H9 (cell line): ENCODE measurements at regions not wholly inside any gene's neighbourhood (a gene's known extent, or its start where the extent isn't known, plus 50 kb on each side); places are given as distances from the start of the nearest gene placed in this dataset.

Experiments
- DNase-seq: peaks from one replicate; pipeline ENCODE4 v3.0.0-alpha.2; 2017
- H2AFZ ChIP-seq: one replicate; pipeline ENCODE4 v1.6.1; 2013; ENCODE audit warnings: mild to moderate bottlenecking, low read length, control low read depth, moderate library complexity
- H2AK5ac ChIP-seq: 2 replicates; pipeline ENCODE4 v1.6.1; 2013; ENCODE audit warnings: low read length, control low read depth, mixed read lengths; ENCODE audit not compliant: insufficient read length
- H2BK120ac ChIP-seq: one replicate; pipeline ENCODE4 v1.6.1; 2013; ENCODE audit warnings: low read depth, mild to moderate bottlenecking, low read length, control low read depth, inconsistent platforms; ENCODE audit not compliant: poor library complexity, severe bottlenecking
- H2BK12ac ChIP-seq: 2 replicates; pipeline ENCODE4 v1.6.1; 2013; ENCODE audit warnings: low read length, control low read depth, mixed read lengths, low read depth; ENCODE audit not compliant: insufficient read length
- H2BK15ac ChIP-seq: 2 replicates; pipeline ENCODE4 v1.6.1; 2013; ENCODE audit warnings: low read depth, low read length, control low read depth
- H2BK20ac ChIP-seq: one replicate; pipeline ENCODE4 v1.6.1; 2013; ENCODE audit warnings: low read depth, mild to moderate bottlenecking, low read length, control low read depth, inconsistent platforms; ENCODE audit not compliant: poor library complexity, severe bottlenecking
- H2BK5ac ChIP-seq: 2 replicates; pipeline ENCODE4 v1.6.1; 2013; ENCODE audit warnings: low read length, control low read depth, mixed read lengths; ENCODE audit not compliant: insufficient read length
- H3K14ac ChIP-seq: 2 replicates; pipeline ENCODE4 v1.6.1; 2013; ENCODE audit warnings: low read length, control low read depth; ENCODE audit not compliant: insufficient read depth
- H3K18ac ChIP-seq: 2 replicates; pipeline ENCODE4 v1.6.1; 2013; ENCODE audit warnings: low read depth, mild to moderate bottlenecking, mixed read lengths, low read length, control low read depth; ENCODE audit not compliant: insufficient read length
- H3K23ac ChIP-seq: 2 replicates; pipeline ENCODE4 v1.6.1; 2013; ENCODE audit warnings: low read length, control low read depth, mixed read lengths, low read depth; ENCODE audit not compliant: insufficient read length
- H3K23me2 ChIP-seq: 2 replicates; pipeline ENCODE4 v1.6.1; 2013; ENCODE audit warnings: low read depth, mild to moderate bottlenecking, mixed read lengths, low read length, control low read depth; ENCODE audit not compliant: insufficient read length, poor library complexity, severe bottlenecking
- H3K27ac ChIP-seq: 2 replicates; pipeline ENCODE4 v1.5.1; 2013; ENCODE audit warnings: low read length, control low read depth, mixed read lengths, low read depth; ENCODE audit not compliant: insufficient read length
- H3K27me3 ChIP-seq: 2 replicates; pipeline ENCODE4 v1.6.1; 2013; ENCODE audit warnings: low read length, control low read depth, inconsistent platforms; ENCODE audit not compliant: insufficient read depth
- H3K4ac ChIP-seq: 2 replicates; pipeline ENCODE4 v1.6.1; 2013; ENCODE audit warnings: low read depth, mild to moderate bottlenecking, control low read depth, inconsistent platforms, low read length, moderate library complexity
- H3K4me1 ChIP-seq: 2 replicates; pipeline ENCODE4 v1.6.1; 2013; ENCODE audit warnings: low read length, control low read depth, inconsistent platforms; ENCODE audit not compliant: insufficient read depth
- H3K4me2 ChIP-seq: 2 replicates; pipeline ENCODE4 v1.6.1; 2013; ENCODE audit warnings: low read length, control low read depth, mixed read lengths; ENCODE audit not compliant: insufficient read length, insufficient read depth
- H3K56ac ChIP-seq: 2 replicates; pipeline ENCODE4 v1.6.1; 2013; ENCODE audit warnings: low read depth, mild to moderate bottlenecking, mixed read lengths, low read length, control low read depth; ENCODE audit not compliant: insufficient read length
- H3K79me1 ChIP-seq: 2 replicates; pipeline ENCODE4 v1.6.1; 2013; ENCODE audit warnings: low read depth, mild to moderate bottlenecking, moderate library complexity, low read length, control low read depth, inconsistent platforms; ENCODE audit not compliant: insufficient read depth, poor library complexity, severe bottlenecking
- H3K79me2 ChIP-seq: 2 replicates; pipeline ENCODE4 v1.6.1; 2013; ENCODE audit warnings: low read length, control low read depth, inconsistent platforms; ENCODE audit not compliant: insufficient read depth
- H3K9ac ChIP-seq: 2 replicates; pipeline ENCODE4 v1.6.1; 2013; ENCODE audit warnings: low read length, control low read depth, mixed read lengths; ENCODE audit not compliant: insufficient read length; ENCODE audit errors: extremely low read depth
- H3K9me3 ChIP-seq: one replicate; pipeline ENCODE4 v1.6.1; 2013; ENCODE audit warnings: low read depth, low read length, inconsistent platforms; ENCODE audit not compliant: control insufficient read depth
- H3T11ph ChIP-seq: one replicate; pipeline ENCODE4 v1.6.1; 2013; ENCODE audit warnings: mild to moderate bottlenecking, low read length, control low read depth, inconsistent platforms
- H4K20me1 ChIP-seq: one replicate; pipeline ENCODE4 v1.6.1; 2013; ENCODE audit not compliant: control insufficient read depth, insufficient read length, insufficient read depth
- H4K5ac ChIP-seq: 2 replicates; pipeline ENCODE4 v1.6.1; 2013; ENCODE audit warnings: low read depth, mild to moderate bottlenecking, mixed read lengths, low read length, control low read depth; ENCODE audit not compliant: insufficient read length
- H4K8ac ChIP-seq: replicated peaks from 2 replicates; pipeline ENCODE4 v1.6.1; 2013; ENCODE audit warnings: low read length, control low read depth, mixed read lengths, low read depth; ENCODE audit not compliant: insufficient read length
- H4K91ac ChIP-seq: 2 replicates; pipeline ENCODE4 v1.6.1; 2013; ENCODE audit warnings: low read depth, mild to moderate bottlenecking, moderate library complexity, mixed read lengths, low read length, control low read depth; ENCODE audit not compliant: insufficient read length
- H3K27ac Mint-ChIP-seq, 3 experiments: 2 replicates in 2 of 3; 3 replicates in 1 of 3; pipeline ENCODE4 v1.8.0; 2020 to 2021; ENCODE audit warnings: mixed read lengths in 3 of 3, mild to moderate bottlenecking in 1 of 3, moderate library complexity in 1 of 3
- H3K27me3 Mint-ChIP-seq: 2 replicates; pipeline ENCODE4 v1.8.0; 2021; ENCODE audit warnings: low read depth, mild to moderate bottlenecking, moderate library complexity, mixed read lengths
- H3K36me3 Mint-ChIP-seq, 3 experiments: 2 replicates in 2 of 3; 3 replicates in 1 of 3; pipeline ENCODE4 v1.8.0; 2020 to 2021; ENCODE audit warnings: low read depth in 3 of 3, mixed read lengths in 3 of 3; ENCODE audit not compliant: insufficient read depth in 1 of 3
- H3K4me1 Mint-ChIP-seq, 2 experiments: 2 replicates each; pipeline ENCODE4 v1.8.0; 2020; ENCODE audit warnings: mixed read lengths in 2 of 2
- H3K4me3 Mint-ChIP-seq, 2 experiments: 2 replicates in 1 of 2; 3 replicates in 1 of 2; pipeline ENCODE4 v1.8.0; 2020 to 2021; ENCODE audit warnings: mild to moderate bottlenecking in 2 of 2, mixed read lengths in 2 of 2, moderate library complexity in 1 of 2
- H3K9me3 Mint-ChIP-seq, 2 experiments: 2 replicates in 1 of 2; 3 replicates in 1 of 2; pipeline ENCODE4 v1.8.0; 2020; ENCODE audit warnings: mild to moderate bottlenecking in 2 of 2, mixed read lengths in 2 of 2, moderate library complexity in 1 of 2
- WGBS: extraction: QIAGEN DNeasy Blood & Tissue Kit; methylation state at CpG from one replicate; pipeline ENCODE4 v1.1.7; 2013; ENCODE audit warnings: missing lambda C conversion rate, low lambda C conversion rate, mixed read lengths; ENCODE audit not compliant: insufficient read length; ENCODE audit errors: extremely low coverage; 5-methylcytosine and 5-hydroxymethylcytosine counted together
- TF ChIP-seq, protein P1 (sequence below): fragments of 200-600 bp; sonication (generic); conservative IDR thresholded peaks from 3 replicates; pipeline ENCODE4 v1.8.0; 2021; ENCODE audit warnings: antibody characterized with exemption, mild to moderate bottlenecking

DNA sequence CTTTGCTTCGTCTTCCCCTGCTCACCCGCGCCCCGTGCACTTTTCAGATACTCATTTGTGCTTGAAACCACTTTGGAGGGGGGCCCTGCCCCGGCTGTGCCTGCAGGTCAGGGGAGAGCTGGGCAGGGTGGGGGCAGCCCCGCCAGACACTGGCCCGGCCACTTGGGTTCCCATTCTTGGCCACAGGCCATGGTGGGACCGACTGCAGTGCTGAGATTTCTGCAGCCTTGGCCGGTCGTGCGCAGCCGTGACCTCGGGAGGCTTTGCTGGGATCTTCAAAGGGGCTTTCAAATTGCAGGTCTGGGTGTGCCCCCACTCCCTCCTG lies 54.5 kb upstream of the TTC34 start:
- WGBS, result no CpG with 5 or more reads among the region's 13 CpGs
- Mint-ChIP-seq H3K36me3 (peaks cover 3 to 29% (median 12%) of the 10 kb centered on the region in 3 experiments; a peak in 6 of 7 replicates), H3K9me3 (peaks cover 14 to 85% of the 10 kb centered on the region in 2 experiments), H3K27me3 (peaks cover 6% of the 10 kb centered on the region), H3K4me3 (no peak overlapping the region), H3K4me1 (no peaks in the 10 kb centered on the region), H3K27ac (no peak overlapping the region)
- Histone ChIP-seq H4K20me1 (no peaks in the 10 kb centered on the region), H3K27me3 (no peaks in the 10 kb centered on the region), H2BK12ac (no peak overlapping the region), H3K4me1 (no peaks in the 10 kb centered on the region), H3K56ac (no peak overlapping the region), H3K9me3 (peaks cover 96% of the 10 kb centered on the region), H3K14ac (no peak overlapping the region), H3T11ph (no peak overlapping the region), H2BK5ac (no peak overlapping the region), H4K5ac (no peak overlapping the region), H3K79me1 (no peaks in the 10 kb centered on the region), H3K23me2 (no peaks in the 10 kb centered on the region), H2BK15ac (no peak overlapping the region), H2AFZ (no peak overlapping the region), H4K91ac (no peak overlapping the region), H3K4ac (no peak overlapping the region), H4K8ac (no peak overlapping the region), H2BK20ac (no peak overlapping the region), H2BK120ac (no peak overlapping the region), H2AK5ac (no peak overlapping the region), H3K9ac (no peak overlapping the region), H3K18ac (no peak overlapping the region), H3K23ac (no peak overlapping the region), H3K4me2 (no peak overlapping the region), H3K79me2 (no peaks in the 10 kb centered on the region), H3K27ac (no peak overlapping the region)
- TF ChIP-seq, protein P1, sequence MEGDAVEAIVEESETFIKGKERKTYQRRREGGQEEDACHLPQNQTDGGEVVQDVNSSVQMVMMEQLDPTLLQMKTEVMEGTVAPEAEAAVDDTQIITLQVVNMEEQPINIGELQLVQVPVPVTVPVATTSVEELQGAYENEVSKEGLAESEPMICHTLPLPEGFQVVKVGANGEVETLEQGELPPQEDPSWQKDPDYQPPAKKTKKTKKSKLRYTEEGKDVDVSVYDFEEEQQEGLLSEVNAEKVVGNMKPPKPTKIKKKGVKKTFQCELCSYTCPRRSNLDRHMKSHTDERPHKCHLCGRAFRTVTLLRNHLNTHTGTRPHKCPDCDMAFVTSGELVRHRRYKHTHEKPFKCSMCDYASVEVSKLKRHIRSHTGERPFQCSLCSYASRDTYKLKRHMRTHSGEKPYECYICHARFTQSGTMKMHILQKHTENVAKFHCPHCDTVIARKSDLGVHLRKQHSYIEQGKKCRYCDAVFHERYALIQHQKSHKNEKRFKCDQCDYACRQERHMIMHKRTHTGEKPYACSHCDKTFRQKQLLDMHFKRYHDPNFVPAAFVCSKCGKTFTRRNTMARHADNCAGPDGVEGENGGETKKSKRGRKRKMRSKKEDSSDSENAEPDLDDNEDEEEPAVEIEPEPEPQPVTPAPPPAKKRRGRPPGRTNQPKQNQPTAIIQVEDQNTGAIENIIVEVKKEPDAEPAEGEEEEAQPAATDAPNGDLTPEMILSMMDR, result no peak
- no peak for DNase-seq
